ENCODE measurements at regions not wholly inside any gene's neighbourhood (a gene's known extent, or its start where the extent isn't known, plus 50 kb on each side); places are given as distances from the start of the nearest gene placed in this dataset.

- no peak overlapping the region for H3K9ac ChIP-seq (ENCODE audit: extremely low read depth, insufficient read length, low read length)
- H3T11ph ChIP-seq (ENCODE audit: low read length): no peak overlapping the region
- H3K4ac ChIP-seq (ENCODE audit: low read depth, low read length): no peak overlapping the region
- H2BK5ac ChIP-seq (ENCODE audit: insufficient read length, low read length): no peak overlapping the region
- peak; percentile 21 for DNase-seq
- no peak overlapping the region for H2AFZ ChIP-seq (ENCODE audit: low read length)
- H3K27ac ChIP-seq (ENCODE audit: insufficient read length, low read depth, low read length): no peak overlapping the region
- no peaks in the 10 kb centered on the region for H3K9me3 ChIP-seq (ENCODE audit: control insufficient read depth, low read depth, low read length)
- H2AK5ac ChIP-seq (ENCODE audit: insufficient read length, low read length): no peak overlapping the region
- Mint-ChIP-seq H3K27me3 (ENCODE audit: low read depth) (peaks cover 14% of the 10 kb centered on the region), H3K27ac (no peak overlapping the region), H3K36me3 (ENCODE audit: insufficient read depth in 1 of 3, low read depth in 3 of 3) (no peaks in the 10 kb centered on the region), H3K4me3 (no peak overlapping the region), H3K4me1 (peaks cover 15% of the 10 kb centered on the region in 2 experiments), H3K9me3 (no peaks in the 10 kb centered on the region)
- H3K18ac ChIP-seq (ENCODE audit: insufficient read length, low read depth, low read length): no peak overlapping the region
- H3K79me2 ChIP-seq (ENCODE audit: insufficient read depth, low read length): no peaks in the 10 kb centered on the region
- H3K4me1 ChIP-seq (ENCODE audit: insufficient read depth, low read length): no peaks in the 10 kb centered on the region
- H3K56ac ChIP-seq (ENCODE audit: insufficient read length, low read depth, low read length): no peak overlapping the region
- H2BK120ac ChIP-seq (ENCODE audit: low read depth, low read length, poor library complexity, severe bottlenecking): no peak overlapping the region
- H3K27me3 ChIP-seq (ENCODE audit: insufficient read depth, low read length): no peaks in the 10 kb centered on the region
- no peak for TF ChIP-seq CTCF (conservative IDR thresholded peaks at IDR 0.05)
- no peak overlapping the region for H2BK12ac ChIP-seq (ENCODE audit: insufficient read length, low read depth, low read length)
- no peak overlapping the region for H2BK15ac ChIP-seq (ENCODE audit: low read depth, low read length)
- H3K14ac ChIP-seq (ENCODE audit: insufficient read depth, low read length): no peak overlapping the region
- no peaks in the 10 kb centered on the region for H4K20me1 ChIP-seq (ENCODE audit: control insufficient read depth, insufficient read depth, insufficient read length)
- H4K5ac ChIP-seq (ENCODE audit: insufficient read length, low read depth, low read length): no peak overlapping the region
- no peak overlapping the region for H4K8ac ChIP-seq (replicated peaks; ENCODE audit: insufficient read length, low read depth, low read length)
- no peaks in the 10 kb centered on the region for H3K23me2 ChIP-seq (ENCODE audit: insufficient read length, low read depth, low read length, poor library complexity, severe bottlenecking)
- no peak overlapping the region for H2BK20ac ChIP-seq (ENCODE audit: low read depth, low read length, poor library complexity, severe bottlenecking)
- H3K79me1 ChIP-seq (ENCODE audit: insufficient read depth, low read depth, low read length, poor library complexity, severe bottlenecking): no peaks in the 10 kb centered on the region
- H4K91ac ChIP-seq (ENCODE audit: insufficient read length, low read depth, low read length): no peak overlapping the region
- WGBS (ENCODE audit: extremely low coverage, insufficient read length, low lambda C conversion rate): no CpG with 5 or more reads among the region's 4 CpGs
- no peak overlapping the region for H3K4me2 ChIP-seq (ENCODE audit: insufficient read depth, insufficient read length, low read length)
- no peak overlapping the region for H3K23ac ChIP-seq (ENCODE audit: insufficient read length, low read depth, low read length)
Measured at GRCh38 chr3:43865351-43865750, 174.6 kb downstream of the ABHD5 start.

Measured in H9 (cell line).